NCI-H2196 (cell line): ENCODE measurements at regions not wholly inside any gene's neighbourhood (a gene's known extent, or its start where the extent isn't known, plus 50 kb on each side); places are given as distances from the start of the nearest gene placed in this dataset.
"Not testable (repeated sequence)": the region's sequence is repeated elsewhere in the genome, so short reads cannot be mapped to it uniquely, and the experiment has no call there.

ENCODE experiments used
- DNase-seq: peaks from one replicate; lab custom pipeline; 2025; ENCODE audit not compliant: unreplicated experiment; lab: John Stamatoyannopoulos, UW

DNA sequence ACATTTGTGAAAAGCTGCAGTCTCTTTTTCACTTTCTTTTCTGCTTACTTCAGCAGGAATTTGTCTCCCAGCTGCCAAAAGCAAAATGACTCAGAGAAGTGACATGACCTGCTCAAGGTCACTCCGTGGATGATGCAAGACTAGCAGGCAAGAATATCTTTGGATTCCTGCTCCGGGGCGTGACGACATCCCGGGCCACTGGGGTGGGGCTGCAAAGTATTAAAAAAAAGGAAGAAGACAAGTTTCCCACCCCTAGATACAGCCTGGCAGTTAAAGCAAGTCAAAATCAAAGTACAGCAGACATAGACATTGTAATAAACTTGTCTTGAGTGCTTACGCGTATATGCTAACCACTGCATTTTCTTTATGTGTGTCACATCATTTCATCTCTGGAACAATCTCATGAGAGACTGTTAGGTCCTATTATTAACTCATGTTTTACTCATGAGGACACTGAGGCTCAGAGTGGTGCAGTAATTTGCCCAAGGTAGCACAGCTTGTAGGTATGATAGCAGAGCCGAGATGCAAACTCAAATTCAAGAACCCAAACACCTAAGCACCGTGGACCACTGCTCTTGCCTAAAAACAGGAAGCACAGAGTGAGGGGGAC lies 485.2 kb upstream of the PROK2 start:
- DNase-seq = no peak

GRCh38 chr3:72269475-72269874 lies 484.5 kb upstream of the PROK2 start:
- DNase-seq = no peak

DNA sequence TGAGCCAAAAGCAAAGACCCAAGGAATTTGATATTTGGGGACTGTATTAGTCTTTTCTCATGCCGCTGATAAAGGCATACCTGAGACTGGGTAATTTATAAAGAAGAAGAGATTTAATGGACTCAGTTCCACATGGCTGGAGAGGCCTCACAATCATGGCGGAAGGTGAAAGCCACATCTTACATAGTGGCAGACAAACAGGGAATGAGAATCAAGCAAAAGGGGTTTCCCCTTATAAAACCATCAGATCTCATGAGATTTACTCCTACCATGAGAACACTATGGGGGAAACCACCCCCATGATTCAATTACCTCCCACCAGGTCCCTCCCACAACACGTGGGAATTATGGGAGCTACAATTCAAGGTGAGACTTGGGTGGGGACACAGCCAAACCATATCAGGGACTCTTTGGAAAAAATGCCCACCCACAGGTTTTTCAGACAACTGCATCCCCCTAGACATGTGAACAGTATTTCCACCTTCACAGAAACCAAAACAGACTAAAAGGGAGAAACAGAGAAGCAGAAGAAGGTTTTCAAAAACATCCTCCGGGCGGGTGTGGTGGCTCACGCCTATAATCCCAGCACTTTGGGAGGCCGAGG lies 482.1 kb upstream of the PROK2 start:
- DNase-seq = not testable (repeated sequence)

DNA sequence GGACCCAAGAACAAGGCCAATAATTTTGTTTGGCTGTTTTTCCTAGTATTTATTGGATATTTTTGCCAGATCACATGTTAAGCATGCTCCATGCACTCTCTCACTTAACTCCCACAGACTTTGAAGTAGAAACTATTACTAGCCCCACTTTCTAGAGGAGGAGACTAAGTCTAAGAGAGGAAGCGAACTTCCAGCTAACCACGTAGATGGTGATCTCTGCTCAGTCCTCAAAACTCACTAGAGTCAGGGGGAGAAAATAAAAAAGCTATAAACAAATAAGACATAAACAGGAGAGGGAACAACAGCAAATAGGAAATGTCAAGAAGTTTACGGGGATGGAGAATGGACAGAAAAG lies 481.0 kb upstream of the PROK2 start:
- no peak for DNase-seq

GRCh38 chr3:72265256-72266015 lies 480.5 kb upstream of the PROK2 start:
- DNase-seq = no peak

DNA sequence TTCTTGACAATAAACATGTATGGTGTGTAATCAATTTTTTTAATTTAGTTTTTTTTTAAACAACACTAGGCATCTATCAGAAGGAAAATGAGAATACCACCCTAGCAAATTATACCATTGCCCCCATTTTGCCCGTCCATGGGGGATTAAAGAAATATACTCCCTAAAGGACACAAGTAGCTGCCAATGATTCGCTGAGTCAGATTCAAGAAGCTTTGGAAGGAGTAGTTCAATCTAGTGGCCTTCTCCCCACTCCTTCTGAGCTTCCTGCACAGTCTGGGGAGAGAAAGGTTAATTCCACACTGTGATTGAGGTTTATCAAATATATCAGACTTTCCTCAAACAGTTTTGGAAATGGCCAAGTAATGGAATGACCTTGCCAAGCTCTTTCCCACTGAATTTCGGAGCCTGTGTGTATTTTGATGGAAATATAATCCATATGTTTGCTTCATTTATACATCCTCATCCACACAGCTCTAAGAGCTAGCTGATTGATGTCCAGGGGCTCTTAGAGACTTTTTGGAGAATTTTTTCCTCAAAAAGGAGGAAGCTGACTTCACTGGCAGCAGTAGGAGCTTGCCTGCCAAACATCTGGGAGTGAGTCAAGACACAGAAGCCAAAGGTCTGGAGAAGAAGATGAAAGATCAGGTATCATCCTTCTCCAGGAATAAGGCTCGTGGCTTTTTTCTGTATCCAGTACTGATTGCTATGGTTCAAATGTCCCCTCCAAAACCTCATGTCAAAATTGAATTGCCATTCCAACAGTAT lies 478.5 kb upstream of the PROK2 start:
- DNase-seq = no peak

DNA sequence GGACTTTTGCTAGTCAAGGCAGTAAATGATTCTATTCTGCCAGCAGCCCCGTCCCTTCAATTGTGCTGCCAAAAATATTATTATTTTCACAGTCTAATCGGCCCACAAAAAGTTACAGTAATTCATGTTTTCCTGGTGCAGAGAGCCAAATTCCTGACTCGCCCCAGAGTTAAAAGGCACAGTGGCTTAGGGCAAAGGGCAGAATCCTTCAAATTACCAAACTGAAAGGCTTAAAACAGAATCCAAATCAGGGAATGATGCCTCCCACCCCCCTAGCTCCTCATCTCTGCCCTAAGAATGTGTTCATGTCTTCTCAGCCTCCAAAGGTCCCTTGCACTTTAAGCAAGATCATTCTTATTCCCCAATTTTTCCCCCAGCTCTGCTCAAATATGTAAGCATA lies 477.8 kb upstream of the PROK2 start:
- DNase-seq = no peak

- no peak for DNase-seq
These were observed 476.9 kb upstream of the PROK2 start for GRCh38 chr3:72261566-72262564.

DNA sequence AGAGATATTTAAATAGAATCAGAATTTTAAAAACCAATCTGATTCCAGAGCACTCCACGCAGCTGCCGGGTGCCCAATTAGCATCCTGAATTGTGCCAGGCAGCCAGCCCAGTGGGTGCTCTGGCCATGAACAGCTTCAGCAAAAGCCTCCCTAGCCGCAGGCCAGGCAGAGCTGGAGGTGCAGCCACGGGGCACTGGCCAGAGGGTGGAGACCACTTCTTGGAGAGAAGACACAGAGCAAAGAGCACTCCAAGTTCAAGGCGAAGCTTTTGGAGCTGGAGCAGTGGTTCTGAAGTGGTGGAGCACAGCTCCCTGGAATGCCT lies 475.6 kb upstream of the PROK2 start:
- DNase-seq = no peak

DNA sequence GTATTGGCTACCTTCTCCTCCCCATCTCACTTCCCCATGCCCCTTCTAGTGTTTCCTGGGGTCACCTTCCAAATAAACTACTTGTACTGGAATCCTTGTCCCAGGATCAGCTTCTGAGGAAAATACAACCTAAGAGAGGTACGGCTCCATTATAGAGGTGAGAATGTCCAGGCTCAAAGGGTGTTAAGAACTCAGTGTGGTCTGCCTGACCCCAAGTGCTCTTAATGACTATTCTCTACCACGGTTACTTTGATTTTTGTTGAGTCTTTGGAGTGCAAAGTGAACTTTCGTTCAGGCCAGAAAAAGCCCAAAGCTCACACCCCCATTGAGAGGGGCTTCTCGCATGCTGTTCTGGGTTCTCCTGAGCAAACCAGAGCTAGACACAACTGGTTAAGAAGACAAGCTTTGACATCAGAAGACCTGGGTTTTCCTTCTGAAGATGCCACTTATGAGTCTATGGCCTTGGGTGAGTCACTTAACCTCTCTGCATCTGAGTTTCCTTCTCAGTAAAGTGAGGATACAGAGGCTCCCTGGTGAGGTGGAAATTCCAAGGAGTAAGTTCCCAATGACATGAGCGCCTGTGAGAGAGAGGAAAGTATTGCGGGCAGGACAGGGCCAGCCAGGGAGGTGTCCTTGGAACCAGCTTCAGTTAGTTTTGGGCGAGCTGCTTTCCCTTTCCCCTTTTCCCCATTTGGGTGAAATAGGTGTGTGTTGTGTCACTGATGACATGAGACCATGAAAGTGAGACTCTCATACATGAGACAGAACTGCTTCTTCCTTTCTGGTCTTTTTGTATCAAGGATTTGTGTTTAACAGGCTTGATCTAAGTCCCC lies 475.0 kb upstream of the PROK2 start:
- no peak for DNase-seq

DNA sequence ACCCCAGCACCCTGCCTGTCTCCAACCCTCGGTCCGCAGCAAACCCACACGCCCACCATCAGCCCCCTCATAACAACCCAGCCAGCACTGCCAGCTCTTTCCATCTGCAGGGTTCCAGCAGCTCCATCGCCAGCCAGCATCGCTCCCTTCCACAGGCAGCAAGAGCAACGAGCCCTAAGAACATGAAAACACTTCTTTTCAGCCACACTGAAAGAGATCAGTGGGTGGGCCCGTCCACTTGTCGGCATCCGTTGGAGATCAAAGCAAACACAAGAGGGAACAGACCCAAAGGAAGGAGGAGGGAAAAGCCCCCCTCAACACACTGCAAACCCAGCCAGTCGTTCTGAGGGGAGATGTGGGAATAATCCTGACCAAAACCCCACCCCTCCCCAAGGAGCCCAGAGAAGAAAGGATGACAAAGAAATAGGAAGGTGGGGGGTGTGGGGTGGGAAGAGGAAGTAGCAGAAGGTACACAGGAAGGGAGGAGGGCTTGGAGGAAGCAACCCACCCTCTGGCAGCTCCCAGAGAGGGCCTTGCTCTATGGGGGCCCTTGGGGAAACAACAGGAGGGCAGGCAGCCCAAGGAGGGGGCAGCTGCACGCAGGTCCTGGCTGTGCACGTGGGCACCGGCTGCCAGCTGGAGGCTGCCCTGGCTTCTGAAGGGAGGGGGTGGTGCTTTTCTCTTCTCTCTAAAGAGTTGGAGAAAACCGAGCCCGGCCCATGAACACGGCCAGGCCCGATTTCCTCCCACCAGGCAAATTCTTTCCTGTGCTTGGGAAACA lies 473.6 kb upstream of the PROK2 start:
- DNase-seq = no peak

DNA sequence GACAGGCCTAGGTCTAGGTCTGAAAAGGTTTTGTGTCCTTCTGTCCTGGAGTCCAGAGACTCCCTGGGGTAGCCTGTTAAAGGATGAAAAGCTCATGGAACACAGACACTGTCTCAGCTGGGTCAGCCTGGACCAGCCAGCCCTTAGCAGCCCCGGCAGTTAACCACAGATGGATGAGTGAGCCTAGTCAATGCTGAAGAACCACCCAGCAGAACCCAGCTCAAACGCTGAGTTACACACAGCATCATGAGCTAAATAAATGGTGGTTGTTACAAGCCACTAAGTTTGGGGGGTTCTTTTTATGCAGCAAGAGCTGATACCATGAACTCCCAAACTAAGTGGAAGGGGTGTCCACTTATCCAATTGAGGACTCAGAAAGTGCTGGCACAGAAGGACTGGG lies 472.8 kb upstream of the PROK2 start:
- no peak for DNase-seq

DNA sequence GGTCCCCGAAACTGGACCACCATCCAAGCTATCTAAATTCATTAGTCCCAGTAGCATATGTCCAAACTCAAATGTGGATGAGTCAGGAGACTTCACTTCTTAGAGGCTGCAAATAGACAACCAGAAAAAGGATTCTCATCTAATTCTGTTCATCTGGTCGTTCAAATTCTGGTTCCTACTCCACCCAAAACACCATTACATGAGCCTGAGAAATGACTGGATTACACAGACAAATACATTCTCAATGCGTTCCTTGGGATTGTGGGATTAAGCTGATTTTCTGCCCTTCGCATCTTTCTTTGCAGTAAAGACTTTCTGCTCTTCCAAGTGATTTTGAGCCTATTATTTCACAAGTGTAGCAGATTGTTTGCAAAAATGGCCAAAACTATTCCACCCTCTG lies 472.3 kb upstream of the PROK2 start:
- no peak for DNase-seq

- no peak for DNase-seq
These were observed 471.8 kb upstream of the PROK2 start for GRCh38 chr3:72256716-72257115.

DNA sequence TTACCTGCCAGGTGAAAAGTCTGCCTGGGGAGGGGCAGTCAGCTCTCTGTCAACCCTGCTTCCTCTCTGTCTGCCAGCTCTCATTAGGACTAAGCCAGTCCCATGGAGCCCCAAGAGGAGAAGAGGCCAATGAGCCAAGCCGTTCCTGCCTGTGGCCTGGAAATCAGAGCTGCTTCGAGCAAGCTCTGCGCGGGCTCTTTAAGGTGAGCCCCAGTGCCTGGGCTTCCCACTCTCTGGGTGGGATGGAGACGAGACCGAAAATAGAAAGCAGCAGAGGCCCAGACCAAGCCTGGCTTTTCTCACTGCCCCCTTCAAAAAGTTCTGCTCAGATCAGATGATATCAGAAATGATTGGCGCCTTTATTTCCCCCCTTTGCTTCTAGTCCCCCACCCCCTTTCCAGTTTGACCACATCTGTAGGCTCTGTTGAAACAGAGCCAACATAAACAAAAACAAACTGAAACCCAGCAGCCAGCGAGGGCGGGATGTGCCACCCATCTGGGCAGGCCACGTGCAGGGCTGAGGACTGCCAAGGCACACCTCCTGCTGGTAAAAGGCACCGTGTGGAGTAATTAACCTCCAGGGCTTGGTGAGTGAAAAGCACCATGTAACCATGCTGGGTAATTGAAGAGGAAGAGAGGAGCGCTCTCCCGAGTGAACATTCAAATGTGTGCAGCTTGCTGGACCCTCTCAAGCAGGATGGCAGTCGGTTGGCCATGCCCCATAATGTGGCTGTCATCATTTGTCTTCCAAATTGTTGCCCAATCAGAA lies 471.0 kb upstream of the PROK2 start:
- peak; percentile 78 for DNase-seq

GRCh38 chr3:72255191-72255590 lies 470.2 kb upstream of the PROK2 start:
- no peak for DNase-seq

- no peak for DNase-seq
These were observed 469.5 kb upstream of the PROK2 start for GRCh38 chr3:72254483-72254882.

DNA sequence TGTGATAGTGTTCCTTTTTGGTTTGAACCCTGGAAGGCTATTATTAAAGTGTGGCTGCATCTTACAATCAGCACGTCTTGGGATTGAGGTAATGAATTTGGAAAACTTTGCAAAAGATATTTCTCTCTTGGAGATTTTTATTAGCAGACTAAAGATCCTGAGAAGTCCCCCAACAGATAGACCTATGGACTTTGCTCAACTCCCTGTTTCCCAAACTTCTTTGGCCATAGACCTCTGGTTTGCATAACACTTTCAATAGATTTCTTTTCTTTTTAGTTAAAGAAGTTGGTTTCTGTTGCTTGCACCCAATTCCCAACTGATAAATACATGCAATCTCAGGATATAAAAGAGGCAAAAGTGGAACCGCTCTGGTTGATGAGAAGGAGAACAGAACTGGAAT lies 465.8 kb upstream of the PROK2 start:
- no peak for DNase-seq
